T-helper 1 cell treated with Interleukin-12 subunit alpha and Interleukin-12 subunit beta and Interleukin-4 antibody, amounts not matched to agents 30 μg/mL and 1 μg/mL, for 36 hours (primary cell): ENCODE measurements at regions not wholly inside any gene's neighbourhood (a gene's known extent, or its start where the extent isn't known, plus 50 kb on each side); places are given as distances from the start of the nearest gene placed in this dataset.

Experiments used
- H3K27ac Mint-ChIP-seq: one replicate; pipeline ENCODE4 v1.8.0; 2021; ENCODE audit warnings: mild to moderate bottlenecking, mixed read lengths
- H3K27me3 Mint-ChIP-seq: one replicate; pipeline ENCODE4 v1.8.0; 2021; ENCODE audit warnings: low read depth, mixed read lengths
- H3K36me3 Mint-ChIP-seq: one replicate; pipeline ENCODE4 v1.8.0; 2021; ENCODE audit warnings: low read depth, mixed read lengths
- H3K4me1 Mint-ChIP-seq: one replicate; pipeline ENCODE4 v1.8.0; 2021; ENCODE audit warnings: low read depth, mixed read lengths
- H3K4me3 Mint-ChIP-seq: one replicate; pipeline ENCODE4 v1.8.0; 2021; ENCODE audit warnings: mild to moderate bottlenecking, moderate library complexity, mixed read lengths
- H3K9me3 Mint-ChIP-seq: one replicate; pipeline ENCODE4 v1.8.0; 2021; ENCODE audit warnings: mixed read lengths

DNA sequence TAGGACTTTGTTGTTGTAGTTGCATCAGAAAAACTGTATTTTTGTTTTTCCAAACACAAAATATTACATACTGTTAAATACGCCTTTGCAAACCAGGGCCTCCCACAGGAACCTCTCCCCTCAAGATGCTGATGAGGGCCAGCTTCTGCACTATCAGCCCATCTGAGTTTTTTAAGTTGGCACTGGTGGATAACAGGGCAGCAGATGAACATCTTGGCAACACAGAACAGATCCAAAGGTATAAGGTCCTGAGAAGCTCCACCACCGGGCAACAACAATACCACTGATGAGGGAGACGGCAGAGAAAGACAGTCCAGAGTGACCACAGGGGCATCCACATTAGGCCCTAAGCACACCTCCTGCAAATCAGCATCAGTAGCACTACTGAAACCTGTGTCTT is 177.7 kb downstream of the DLL1 start:
- Mint-ChIP-seq H3K27me3 (peaks cover 6% of the 10 kb centered on the region), H3K9me3 (no peaks in the 10 kb centered on the region), H3K27ac (no peak overlapping the region)

DNA sequence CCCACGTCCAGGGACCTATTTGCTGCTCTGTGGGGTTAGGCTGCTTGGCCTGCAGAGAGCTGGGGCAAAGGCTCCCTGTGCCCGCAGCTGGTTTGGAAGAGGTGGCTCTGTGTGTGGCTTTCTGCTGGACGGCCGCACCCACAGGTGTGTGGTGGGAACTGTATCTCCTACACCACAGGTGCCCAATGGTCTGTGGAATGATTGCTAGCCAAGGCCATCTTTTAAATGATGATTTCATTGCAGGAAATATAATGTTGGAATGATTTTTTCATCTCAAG is 178.4 kb downstream of the DLL1 start:
- peaks cover 6% of the 10 kb centered on the region for H3K27me3 Mint-ChIP-seq
- no peaks in the 10 kb centered on the region for H3K36me3 Mint-ChIP-seq
- H3K4me1 Mint-ChIP-seq: no peaks in the 10 kb centered on the region
- H3K9me3 Mint-ChIP-seq: no peaks in the 10 kb centered on the region
- no peak overlapping the region for H3K4me3 Mint-ChIP-seq
- no peak overlapping the region for H3K27ac Mint-ChIP-seq

More for the DNA sequence above, 177.7 kb downstream of the DLL1 start:
- Mint-ChIP-seq H3K36me3 (no peaks in the 10 kb centered on the region), H3K4me1 (no peaks in the 10 kb centered on the region), H3K4me3 (no peak overlapping the region)

DNA sequence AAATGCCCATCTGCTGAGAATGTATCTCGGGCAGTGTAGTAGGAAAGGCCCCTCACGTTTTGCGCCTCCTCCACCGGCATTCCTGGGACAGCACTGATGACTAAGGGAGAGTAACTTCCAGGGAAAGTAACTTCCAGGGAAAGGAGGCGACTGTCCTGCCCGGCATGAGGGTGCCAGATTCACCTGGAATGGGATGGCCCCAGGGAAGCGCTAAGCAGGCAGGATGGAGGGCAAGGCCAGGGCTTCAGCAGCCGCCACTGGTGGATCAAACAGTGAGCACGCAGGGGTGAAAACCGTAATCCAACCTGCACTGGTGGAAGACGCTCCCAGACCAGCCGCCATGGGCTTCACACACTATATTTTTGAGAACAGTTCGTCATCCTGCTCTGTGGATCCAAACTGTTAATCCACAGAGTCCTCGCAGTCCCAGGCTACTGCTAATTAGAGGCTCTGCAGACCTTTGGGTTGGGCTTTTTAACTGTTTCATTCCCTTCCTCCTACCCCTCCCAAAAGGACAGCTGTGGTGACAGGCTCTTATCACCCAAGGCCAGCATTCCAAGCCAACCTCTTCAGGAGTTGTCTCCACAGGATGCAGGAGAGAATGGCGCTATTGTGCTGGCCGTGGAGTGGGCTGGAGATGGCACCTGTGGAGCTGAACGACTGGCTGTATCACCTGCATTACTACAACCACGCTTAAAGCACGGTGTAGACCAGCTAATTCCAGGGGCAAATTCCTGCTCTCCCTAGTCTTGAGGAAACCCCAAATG is 178.9 kb downstream of the DLL1 start:
- H3K27ac Mint-ChIP-seq: no peak overlapping the region
- peaks cover 6% of the 10 kb centered on the region for H3K27me3 Mint-ChIP-seq
- H3K9me3 Mint-ChIP-seq: no peaks in the 10 kb centered on the region
- H3K4me3 Mint-ChIP-seq: no peak overlapping the region
- H3K36me3 Mint-ChIP-seq: no peaks in the 10 kb centered on the region
- no peaks in the 10 kb centered on the region for H3K4me1 Mint-ChIP-seq

DNA sequence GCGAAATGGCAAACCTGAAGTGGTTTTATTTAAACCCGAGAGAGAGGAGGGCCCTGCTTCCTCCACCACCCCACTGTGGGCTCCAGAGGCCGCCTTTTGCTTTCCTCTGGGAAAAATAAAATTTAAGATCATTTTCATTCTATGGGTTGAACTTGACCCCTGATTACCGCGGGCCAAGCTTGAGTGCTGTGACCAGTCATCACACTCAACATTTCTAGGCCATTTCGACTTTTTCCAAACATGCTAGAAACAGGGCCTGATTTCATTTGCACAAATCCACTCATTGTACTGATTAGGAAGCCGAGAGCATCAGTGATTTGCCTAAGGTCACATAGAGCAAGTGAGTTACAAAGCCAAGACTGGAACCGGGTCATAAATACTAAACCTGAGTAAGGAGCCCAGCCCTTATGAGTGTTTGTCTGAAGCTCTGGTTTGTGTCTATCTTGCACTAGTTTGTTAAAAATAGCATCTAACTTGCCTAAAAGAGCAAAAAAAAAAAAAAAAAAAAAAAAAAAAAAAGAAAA is 179.7 kb downstream of the DLL1 start:
- peaks cover 10% of the 10 kb centered on the region for H3K27me3 Mint-ChIP-seq
- H3K27ac Mint-ChIP-seq: no peak overlapping the region
- H3K9me3 Mint-ChIP-seq: no peaks in the 10 kb centered on the region

DNA sequence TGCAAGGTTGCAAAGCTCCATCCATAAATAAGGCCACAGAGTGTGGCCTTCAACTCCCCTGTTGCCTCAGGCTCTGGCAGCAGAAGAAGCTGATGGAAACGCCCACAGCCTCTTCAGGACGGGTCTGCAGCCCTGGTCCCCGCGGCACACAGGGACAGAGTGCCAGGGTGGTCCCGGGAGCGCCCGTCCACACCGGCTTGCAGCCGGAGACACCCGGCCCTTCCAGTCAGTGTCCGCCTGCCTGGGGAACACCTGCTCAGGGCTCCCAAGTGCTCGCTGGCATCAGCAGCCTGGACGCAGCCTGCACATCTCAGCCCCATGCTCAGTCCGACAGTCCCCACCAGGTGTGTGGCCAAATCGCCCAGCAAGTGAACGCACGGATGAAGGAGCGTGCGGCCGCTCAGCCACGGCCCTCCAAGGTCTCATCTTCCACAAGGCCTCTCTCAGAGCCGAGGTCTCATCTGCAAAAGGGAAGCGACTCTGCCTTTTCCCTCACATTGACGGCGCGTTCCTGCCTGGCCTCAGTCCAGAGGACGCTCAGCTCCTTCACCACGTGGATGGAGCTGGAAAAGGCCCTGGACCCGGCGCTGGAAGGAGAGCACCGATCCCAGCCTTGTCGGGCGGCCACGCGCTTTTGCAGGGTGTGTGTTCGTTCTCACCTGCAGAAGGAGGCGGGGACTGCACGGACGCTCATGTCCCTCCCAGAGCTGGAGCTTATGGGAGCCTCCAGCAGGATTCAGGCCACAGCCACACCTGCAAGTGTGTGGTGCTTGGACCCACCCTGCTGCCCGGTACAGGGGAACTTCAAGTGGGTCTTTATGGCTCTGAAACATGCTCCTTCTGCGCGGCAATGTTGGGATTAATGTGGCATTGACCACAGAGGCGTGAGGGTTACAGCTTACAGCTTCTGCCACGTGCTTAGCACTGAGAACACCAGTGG is 180.4 kb downstream of the DLL1 start:
- Mint-ChIP-seq H3K9me3 (no peaks in the 10 kb centered on the region), H3K27ac (no peak overlapping the region), H3K4me1 (no peaks in the 10 kb centered on the region), H3K4me3 (no peak overlapping the region), H3K27me3 (peaks cover 14% of the 10 kb centered on the region), H3K36me3 (no peaks in the 10 kb centered on the region)

More for the DNA sequence above, 179.7 kb downstream of the DLL1 start:
- H3K4me1 Mint-ChIP-seq: no peaks in the 10 kb centered on the region
- H3K36me3 Mint-ChIP-seq: no peaks in the 10 kb centered on the region
- no peak overlapping the region for H3K4me3 Mint-ChIP-seq

DNA sequence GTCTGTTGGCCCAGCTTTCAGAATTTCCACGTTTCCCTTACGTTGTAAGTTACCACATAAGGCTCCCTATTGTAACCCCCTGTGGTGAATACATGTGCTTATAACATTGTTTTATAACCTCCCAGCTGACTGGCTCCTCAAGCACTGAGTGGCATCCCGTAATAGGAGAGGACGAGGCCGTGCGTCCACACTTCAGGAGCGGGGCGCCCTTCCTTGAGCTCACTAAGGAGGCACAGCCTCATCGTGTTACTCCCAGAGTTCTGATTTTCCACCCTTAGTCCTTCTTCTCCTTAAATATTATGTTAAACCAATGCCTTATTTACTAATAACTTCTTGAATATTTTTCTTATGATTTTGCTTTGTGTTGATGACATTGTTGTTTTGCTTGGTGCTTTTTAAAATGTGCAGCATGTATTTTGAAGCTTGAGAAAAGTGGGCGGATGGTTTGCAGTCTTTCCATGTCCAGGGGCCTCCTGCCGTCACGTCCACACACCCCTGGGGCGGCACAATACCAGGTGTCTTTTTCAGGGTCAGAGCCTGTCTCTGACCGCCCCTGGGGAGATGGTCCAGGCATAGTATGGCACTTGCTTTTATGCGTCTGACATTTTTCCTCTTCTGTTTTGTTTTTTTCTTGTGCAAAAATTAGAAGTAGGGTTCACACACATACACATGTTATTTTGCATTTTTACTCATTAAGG is 181.8 kb downstream of the DLL1 start:
- Mint-ChIP-seq H3K27ac (no peak overlapping the region), H3K36me3 (no peaks in the 10 kb centered on the region), H3K4me3 (no peak overlapping the region), H3K9me3 (no peaks in the 10 kb centered on the region), H3K27me3 (peaks cover 17% of the 10 kb centered on the region), H3K4me1 (no peaks in the 10 kb centered on the region)

DNA sequence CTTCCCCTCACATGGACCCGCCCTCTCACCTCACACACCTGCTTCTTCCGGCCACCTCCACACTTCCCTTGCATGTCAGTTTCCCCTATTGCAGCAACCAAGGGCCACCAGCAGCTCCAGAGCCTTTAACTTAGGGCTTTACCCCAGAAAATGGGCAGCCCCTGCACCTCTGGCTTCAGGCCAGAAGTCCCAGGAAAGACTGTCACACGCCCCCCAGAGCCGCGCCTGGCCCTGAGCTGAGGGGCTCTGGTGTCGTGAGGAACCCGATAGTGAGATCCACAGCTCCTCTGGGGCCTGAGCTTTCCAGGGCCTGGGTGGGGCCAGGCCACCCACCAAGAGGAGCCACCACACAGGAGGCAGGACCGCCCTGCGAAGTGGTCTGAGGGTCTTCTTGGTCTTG is 182.4 kb downstream of the DLL1 start:
- Mint-ChIP-seq H3K4me1 (no peaks in the 10 kb centered on the region), H3K36me3 (no peaks in the 10 kb centered on the region), H3K27me3 (peaks cover 14% of the 10 kb centered on the region), H3K27ac (no peak overlapping the region), H3K4me3 (no peak overlapping the region), H3K9me3 (no peaks in the 10 kb centered on the region)

DNA sequence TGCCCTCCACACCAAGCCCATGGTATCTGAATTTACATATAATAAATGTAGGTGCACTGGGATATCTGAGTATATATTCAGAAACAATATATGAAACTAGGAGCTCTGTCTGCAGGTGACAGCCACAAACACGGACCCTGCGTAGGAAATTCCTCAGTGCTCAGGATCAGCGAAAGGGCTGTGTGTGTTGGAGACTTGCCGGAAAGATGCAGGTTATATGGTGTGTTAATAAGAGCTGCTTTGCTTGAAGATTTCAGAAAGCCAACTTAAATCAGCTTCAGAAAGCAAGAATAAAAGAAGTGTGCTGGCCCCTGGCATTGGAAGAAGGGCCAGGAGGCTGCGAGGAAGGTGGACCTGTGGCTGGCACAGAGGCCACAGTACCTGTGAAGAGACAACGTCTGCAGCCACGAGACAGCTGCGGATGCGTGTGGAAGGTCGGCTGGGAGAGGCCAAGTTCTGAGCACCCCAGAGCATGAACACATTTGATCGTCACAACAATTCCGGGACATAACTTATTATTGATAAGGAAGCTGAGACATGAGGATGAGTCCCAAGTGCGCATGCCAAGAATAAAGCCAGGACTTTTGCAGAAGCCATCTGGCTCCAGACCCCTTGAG is 183.2 kb downstream of the DLL1 start:
- Mint-ChIP-seq H3K36me3 (no peaks in the 10 kb centered on the region), H3K27ac (no peak overlapping the region), H3K4me3 (no peak overlapping the region), H3K9me3 (no peaks in the 10 kb centered on the region), H3K4me1 (no peaks in the 10 kb centered on the region), H3K27me3 (peaks cover 14% of the 10 kb centered on the region)

DNA sequence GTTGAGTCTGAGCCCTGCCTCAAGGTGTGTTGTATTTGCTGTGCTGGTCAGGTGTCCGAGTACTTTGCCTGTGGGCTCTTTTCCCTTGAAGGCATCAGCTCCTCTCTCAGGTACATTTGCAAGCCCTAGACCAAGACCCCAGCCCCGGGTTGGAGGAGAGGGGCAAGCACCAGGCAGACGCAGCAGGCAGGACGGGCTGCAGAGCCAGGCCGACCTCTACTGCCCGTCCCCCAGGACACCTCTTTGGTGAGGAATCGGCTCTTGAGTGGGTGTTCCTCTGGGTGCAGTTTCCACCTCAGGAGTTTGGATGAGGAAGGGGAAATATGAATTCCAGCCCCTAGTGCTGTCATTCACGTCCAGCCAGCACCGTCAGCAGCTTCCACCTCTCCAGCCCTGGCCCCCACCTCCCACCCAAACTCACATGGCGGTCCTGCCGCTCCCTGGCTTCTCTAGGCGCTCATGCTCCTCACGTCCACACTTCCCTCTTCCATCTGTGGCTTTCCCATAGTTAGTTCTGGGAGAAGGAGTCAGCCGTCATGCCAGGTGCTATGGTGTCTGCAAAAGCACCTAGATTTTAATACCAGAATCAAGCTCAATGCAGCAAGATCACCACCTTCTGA is 183.9 kb downstream of the DLL1 start:
- H3K36me3 Mint-ChIP-seq: no peaks in the 10 kb centered on the region
- H3K4me1 Mint-ChIP-seq: no peaks in the 10 kb centered on the region
- no peak overlapping the region for H3K27ac Mint-ChIP-seq
- no peaks in the 10 kb centered on the region for H3K9me3 Mint-ChIP-seq
- H3K27me3 Mint-ChIP-seq: peaks cover 14% of the 10 kb centered on the region
- no peak overlapping the region for H3K4me3 Mint-ChIP-seq

DNA sequence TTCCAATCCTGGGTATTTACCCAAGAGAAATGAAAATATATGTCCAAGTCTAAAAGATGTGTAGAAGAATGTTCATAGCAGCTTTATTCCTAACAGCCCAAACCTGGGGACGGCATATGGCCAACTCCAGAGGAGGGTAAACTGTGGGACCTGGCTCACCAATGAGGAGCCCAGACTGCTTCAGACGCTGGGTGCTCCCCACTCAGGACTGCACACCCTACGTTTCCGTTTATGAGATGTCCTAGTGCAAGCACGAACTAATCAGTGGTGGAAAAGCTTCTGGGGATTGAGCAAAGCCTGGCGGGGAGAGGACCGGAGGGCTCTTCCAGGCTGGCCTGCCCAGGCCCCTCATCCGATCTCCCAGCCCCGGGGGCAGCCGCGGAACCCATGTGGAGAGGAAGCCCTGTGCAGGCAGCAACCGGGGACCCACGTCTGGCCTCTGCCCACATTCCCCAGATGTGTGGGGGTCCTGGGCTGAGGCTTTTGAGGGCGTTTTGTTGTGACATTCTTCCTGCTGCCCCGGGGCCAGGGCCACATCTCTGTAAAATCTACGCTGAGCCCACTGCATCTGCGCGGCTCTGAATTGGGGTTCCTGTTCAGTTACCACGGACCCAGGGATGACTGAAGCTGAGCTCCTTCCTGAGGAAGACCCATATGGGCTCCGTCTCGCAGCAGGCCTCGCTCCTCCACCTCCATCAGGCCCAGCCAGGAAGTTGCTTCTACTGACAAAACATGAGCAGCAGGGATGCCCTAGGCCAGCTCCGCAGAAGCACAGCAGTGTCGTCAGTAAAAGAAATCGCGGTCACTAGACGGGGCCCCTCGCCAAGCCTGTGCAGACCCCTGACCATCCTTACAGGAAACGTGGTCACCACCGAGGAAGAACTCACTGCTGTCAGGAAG is 188.0 kb downstream of the DLL1 start:
- Mint-ChIP-seq H3K9me3 (peaks cover 16% of the 10 kb centered on the region), H3K4me3 (no peak overlapping the region), H3K27ac (peak overlapping the region; percentile 70)

DNA sequence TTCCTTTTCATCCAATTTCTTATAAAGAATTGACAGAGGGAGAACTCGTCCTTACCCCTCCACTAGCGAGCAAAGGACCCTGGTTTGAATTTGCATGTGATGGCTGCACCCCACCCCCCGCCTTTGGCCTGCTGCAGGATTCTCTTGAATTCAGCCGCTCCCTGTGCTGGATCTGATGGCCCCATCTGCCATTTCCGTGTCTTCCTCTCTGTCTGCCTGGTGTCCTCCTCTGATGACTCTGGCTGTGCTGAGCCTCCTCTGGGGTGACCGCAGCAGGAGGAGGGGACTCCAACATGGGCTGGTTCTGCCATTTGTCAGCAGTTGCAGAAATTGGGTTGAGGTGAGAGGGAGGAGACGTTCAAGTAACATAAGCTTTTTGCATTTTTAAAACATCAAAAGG is 188.8 kb downstream of the DLL1 start:
- no peaks in the 10 kb centered on the region for H3K36me3 Mint-ChIP-seq
- peaks cover 16% of the 10 kb centered on the region for H3K9me3 Mint-ChIP-seq
- H3K4me3 Mint-ChIP-seq: no peak overlapping the region
- peaks cover 20% of the 10 kb centered on the region for H3K27me3 Mint-ChIP-seq
- H3K27ac Mint-ChIP-seq: no peak overlapping the region
- no peaks in the 10 kb centered on the region for H3K4me1 Mint-ChIP-seq

More for the DNA sequence above, 188.0 kb downstream of the DLL1 start:
- Mint-ChIP-seq H3K4me1 (no peaks in the 10 kb centered on the region), H3K36me3 (no peaks in the 10 kb centered on the region), H3K27me3 (peaks cover 20% of the 10 kb centered on the region)

DNA sequence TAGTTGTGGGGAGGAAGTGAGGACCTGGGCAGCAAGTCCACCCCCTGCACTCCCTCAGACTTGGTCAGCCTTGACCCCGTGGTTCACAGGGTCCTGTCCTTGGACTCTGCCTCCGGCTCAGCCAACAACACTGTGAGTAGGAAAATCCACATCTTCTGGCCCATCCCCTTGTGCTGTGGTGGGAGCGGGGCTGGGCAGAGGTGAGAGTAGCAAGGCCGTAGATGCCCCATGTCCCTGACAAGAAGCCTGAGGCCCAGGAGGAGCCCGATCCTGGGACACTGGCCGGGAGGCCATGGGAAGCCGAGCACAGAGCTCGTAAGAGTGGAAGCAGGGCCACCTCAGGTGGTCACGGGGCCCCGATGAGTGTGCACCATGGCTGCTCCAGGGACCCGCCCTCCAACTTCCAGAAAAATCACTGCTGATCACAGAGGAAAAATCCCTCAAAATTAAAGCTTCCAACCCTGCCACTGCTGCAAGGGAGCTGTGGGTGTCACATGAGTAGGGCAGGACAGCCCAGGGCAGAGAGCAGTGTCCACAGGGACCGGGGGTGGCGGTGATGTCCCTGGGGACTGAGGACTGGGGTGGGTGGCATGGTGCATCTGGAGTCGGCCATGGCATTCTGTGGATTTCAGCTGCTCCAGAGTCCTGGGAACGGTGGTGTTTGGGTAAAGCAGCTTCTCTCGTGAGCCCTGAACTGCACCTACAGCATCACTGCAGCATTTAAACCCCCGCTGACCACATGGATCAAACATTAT is 189.4 kb downstream of the DLL1 start:
- Mint-ChIP-seq H3K36me3 (no peaks in the 10 kb centered on the region), H3K4me1 (no peaks in the 10 kb centered on the region), H3K4me3 (no peak overlapping the region), H3K9me3 (peaks cover 16% of the 10 kb centered on the region), H3K27me3 (peaks cover 20% of the 10 kb centered on the region), H3K27ac (no peak overlapping the region)

DNA sequence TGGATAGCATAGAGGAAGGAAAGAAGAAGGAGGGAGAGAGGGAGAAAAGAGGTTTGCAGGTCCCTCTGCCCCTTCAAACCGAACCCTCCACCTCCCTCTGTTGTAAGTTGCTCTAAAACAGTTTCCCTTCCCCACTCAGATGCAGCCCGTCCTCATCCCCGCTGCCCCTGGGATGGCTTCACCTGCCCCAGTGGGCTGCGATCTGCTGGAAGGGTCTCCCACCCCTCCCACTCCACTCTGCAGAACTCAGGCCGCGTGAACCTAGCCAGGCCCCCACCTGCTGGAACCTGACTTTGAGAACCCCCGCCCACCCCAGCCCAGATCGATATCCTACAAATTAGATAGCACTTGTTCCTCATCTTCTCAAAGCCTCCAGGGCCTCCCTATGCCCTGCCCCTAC is 190.8 kb downstream of the DLL1 start:
- H3K4me3 Mint-ChIP-seq: no peak overlapping the region
- no peaks in the 10 kb centered on the region for H3K4me1 Mint-ChIP-seq
- peaks cover 16% of the 10 kb centered on the region for H3K9me3 Mint-ChIP-seq

More for the DNA sequence above, 190.8 kb downstream of the DLL1 start:
- Mint-ChIP-seq H3K36me3 (no peaks in the 10 kb centered on the region), H3K27me3 (peaks cover 13% of the 10 kb centered on the region), H3K27ac (no peak overlapping the region)
